HepG2 (cell line): ENCODE measurements at regions not wholly inside any gene's neighbourhood (a gene's known extent, or its start where the extent isn't known, plus 50 kb on each side); places are given as distances from the start of the nearest gene placed in this dataset.

Experiments
- ATF2 ChIP-seq: sonication (generic); formaldehyde crosslinking; IDR thresholded peaks from 2 replicates; pipeline ENCODE4 v1.4.0; 2020; ENCODE audit warnings: missing genetic modification reagents
- JUN ChIP-seq: sonication (generic); formaldehyde crosslinking; IDR thresholded peaks from 2 replicates; pipeline ENCODE4 v1.4.0; 2020; ENCODE audit warnings: mild to moderate bottlenecking, missing genetic modification reagents
- RCOR2 ChIP-seq: IDR thresholded peaks from 2 replicates; pipeline ENCODE4 v1.6.1; 2016; ENCODE audit warnings: missing biosample characterization, missing genetic modification reagents
- SRSF1 ChIP-seq: fragments of 200-400 bp; formaldehyde crosslinking; optimal IDR thresholded peaks from 2 replicates; pipeline ENCODE3; 2017; ENCODE audit warnings: mild to moderate bottlenecking, low read depth, low read length, moderate library complexity
- ZNF484 ChIP-seq: sonication (generic); formaldehyde crosslinking; IDR thresholded peaks from 2 replicates; pipeline ENCODE4 v1.5.1; 2020; ENCODE audit warnings: mild to moderate bottlenecking, low read depth, missing genetic modification reagents, borderline replicate concordance

GRCh38 chr3:106104078-106104477 is 235.3 kb upstream of the CBLB start:
- TF ChIP-seq ZNF484 (CRISPR knock-in tag) (no peak), JUN (CRISPR knock-in tag) (no peak), RCOR2 (CRISPR knock-in tag) (no peak), SRSF1 (no peak), ATF2 (no peak)
